ENCODE measurements at regions not wholly inside any gene's neighbourhood (a gene's known extent, or its start where the extent isn't known, plus 50 kb on each side); places are given as distances from the start of the nearest gene placed in this dataset.
A peak's percentile ranks its signal among the peaks of the same experiment; 100 is the strongest.

DNA sequence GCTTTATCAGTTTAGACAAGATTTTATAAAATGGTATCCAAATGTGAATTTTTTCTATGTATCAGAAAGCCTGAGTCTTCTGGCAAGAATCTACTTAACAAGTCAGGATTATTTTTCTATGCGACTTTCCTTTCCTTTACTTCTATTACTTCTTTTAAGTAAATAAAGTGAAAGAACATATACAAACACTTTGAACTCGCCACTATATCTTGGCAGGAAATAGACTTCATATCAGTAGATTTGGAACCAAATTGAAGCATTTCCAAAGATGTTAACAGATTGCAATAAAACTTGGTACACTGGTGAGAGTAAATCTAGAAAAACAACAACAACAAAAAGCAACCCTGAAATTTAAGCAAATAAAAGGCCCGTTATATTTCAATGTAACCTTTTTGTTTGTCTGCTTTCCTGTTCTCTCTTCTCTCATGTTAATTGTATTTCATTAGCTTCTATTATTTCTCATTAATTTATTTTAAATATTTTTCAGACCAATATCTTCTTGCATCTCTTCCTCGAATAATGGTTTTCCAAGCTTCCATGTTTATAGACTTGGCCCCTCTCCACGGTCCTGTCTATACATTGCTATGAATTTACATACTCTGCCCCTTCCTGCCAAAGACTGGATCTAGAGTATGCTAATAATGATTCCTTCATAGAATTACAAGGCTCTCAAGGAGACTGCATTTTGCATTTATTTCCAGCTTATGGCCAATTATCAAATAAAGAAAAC, 843.6 kb downstream of the ADGRL2 start:
- no peaks in the 10 kb centered on the region for H3K27me3 ChIP-seq (ENCODE audit: insufficient read depth, low read length)
- no peak overlapping the region for H3K9ac ChIP-seq (ENCODE audit: low read length)
- no peak overlapping the region for H3K4me2 ChIP-seq (ENCODE audit: low read length)
- no peaks in the 10 kb centered on the region for H3K79me1 ChIP-seq (ENCODE audit: low read length)
- H2AK5ac ChIP-seq (ENCODE audit: low read length) = no peak overlapping the region
- no peaks in the 10 kb centered on the region for H3K36me3 ChIP-seq (ENCODE audit: control insufficient read depth in 1 of 2, insufficient read depth in 2 of 2, low read length in 2 of 2)
- H3K4ac ChIP-seq (ENCODE audit: low read depth, low read length) = no peak overlapping the region
- H3K4me1 ChIP-seq (ENCODE audit: control insufficient read depth in 1 of 2, insufficient read depth in 2 of 2, low read length in 2 of 2) = no peaks in the 10 kb centered on the region
- H3K79me2 ChIP-seq (ENCODE audit: control insufficient read depth, insufficient read depth, low read length, poor library complexity) = no peaks in the 10 kb centered on the region
- H4K12ac ChIP-seq (ENCODE audit: low read depth, low read length) = no peak overlapping the region
- WGBS (ENCODE audit: extremely low coverage, insufficient coverage, insufficient read length) = no CpG with 5 or more reads among the region's 5 CpGs
- no peaks in the 10 kb centered on the region for H3K9me3 ChIP-seq (ENCODE audit: insufficient read depth, low read depth, low read length)
- H4K8ac ChIP-seq (ENCODE audit: low read depth, low read length) = no peak overlapping the region
- H4K91ac ChIP-seq (ENCODE audit: low read depth, low read length) = no peak overlapping the region
- no peak overlapping the region for H2BK5ac ChIP-seq (ENCODE audit: low read depth, low read length, poor library complexity)
- H2BK12ac ChIP-seq (ENCODE audit: low read length) = no peak overlapping the region
- no peak overlapping the region for H2AFZ ChIP-seq (ENCODE audit: insufficient read depth, low read length, poor library complexity)
- H2BK120ac ChIP-seq (ENCODE audit: insufficient read depth, low read length, poor library complexity) = no peak overlapping the region
- no peak overlapping the region for H3K27ac ChIP-seq (ENCODE audit: low read depth, low read length)
- H3K23ac ChIP-seq (ENCODE audit: low read length) = no peak overlapping the region
- H3K4me3 ChIP-seq (ENCODE audit: low read depth, low read length) = no peak overlapping the region
- H3K14ac ChIP-seq (ENCODE audit: low read length) = no peak overlapping the region
- no peak for DNase-seq
- H3K18ac ChIP-seq (ENCODE audit: low read length) = no peak overlapping the region

GRCh38 chr1:82640352-82640751, 839.6 kb downstream of the ADGRL2 start:
- no peak overlapping the region for H2AFZ ChIP-seq (ENCODE audit: insufficient read depth, low read length, poor library complexity)
- H3K9me3 ChIP-seq (ENCODE audit: insufficient read depth, low read depth, low read length) = no peaks in the 10 kb centered on the region
- H3K14ac ChIP-seq (ENCODE audit: low read length) = no peak overlapping the region
- no peak overlapping the region for H3K9ac ChIP-seq (ENCODE audit: low read length)
- no peak overlapping the region for H3K18ac ChIP-seq (ENCODE audit: low read length)
- no peaks in the 10 kb centered on the region for H3K79me1 ChIP-seq (ENCODE audit: low read length)
- H3K27me3 ChIP-seq (ENCODE audit: insufficient read depth, low read length) = no peaks in the 10 kb centered on the region
- no peak overlapping the region for H2BK120ac ChIP-seq (ENCODE audit: insufficient read depth, low read length, poor library complexity)
- no peak overlapping the region for H4K91ac ChIP-seq (ENCODE audit: low read depth, low read length)
- H4K8ac ChIP-seq (ENCODE audit: low read depth, low read length) = no peak overlapping the region
- no peak overlapping the region for H2AK5ac ChIP-seq (ENCODE audit: low read length)
- H4K12ac ChIP-seq (ENCODE audit: low read depth, low read length) = no peak overlapping the region
- H3K4me3 ChIP-seq (ENCODE audit: low read depth, low read length) = no peak overlapping the region
- WGBS (ENCODE audit: extremely low coverage, insufficient coverage, insufficient read length) = no CpG with 5 or more reads among the region's 1 CpG
- DNase-seq = no peak
- H3K79me2 ChIP-seq (ENCODE audit: control insufficient read depth, insufficient read depth, low read length, poor library complexity) = no peaks in the 10 kb centered on the region
- H3K4ac ChIP-seq (ENCODE audit: low read depth, low read length) = no peak overlapping the region
- no peak overlapping the region for H3K4me2 ChIP-seq (ENCODE audit: low read length)
- no peaks in the 10 kb centered on the region for H3K36me3 ChIP-seq (ENCODE audit: control insufficient read depth in 1 of 2, insufficient read depth in 2 of 2, low read length in 2 of 2)
- no peak overlapping the region for H3K23ac ChIP-seq (ENCODE audit: low read length)
- no peak overlapping the region for H2BK12ac ChIP-seq (ENCODE audit: low read length)
- no peak overlapping the region for H2BK5ac ChIP-seq (ENCODE audit: low read depth, low read length, poor library complexity)
- no peaks in the 10 kb centered on the region for H3K4me1 ChIP-seq (ENCODE audit: control insufficient read depth in 1 of 2, insufficient read depth in 2 of 2, low read length in 2 of 2)
- no peak overlapping the region for H3K27ac ChIP-seq (ENCODE audit: low read depth, low read length)

DNA sequence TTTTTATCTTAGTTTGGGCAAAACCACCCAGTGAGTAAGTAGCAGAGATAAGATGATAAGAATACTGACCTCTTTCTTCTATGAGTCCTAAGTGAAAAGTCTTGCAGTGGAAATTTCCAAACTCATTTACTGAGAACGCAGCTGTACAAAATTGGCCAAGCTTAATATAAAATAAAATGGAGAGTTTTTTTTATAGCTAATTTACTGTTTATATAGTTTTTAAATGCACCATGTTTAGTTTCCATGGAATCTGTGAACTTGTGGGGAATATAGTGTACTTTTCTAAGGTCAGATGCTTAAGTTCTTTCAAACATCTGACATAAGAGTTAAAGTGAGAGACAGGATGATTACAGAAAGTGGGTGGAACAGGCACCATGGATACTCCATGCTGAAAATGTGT, 833.5 kb downstream of the ADGRL2 start:
- H2AK5ac ChIP-seq (ENCODE audit: low read length) = no peak overlapping the region
- H3K79me1 ChIP-seq (ENCODE audit: low read length) = no peaks in the 10 kb centered on the region
- H3K79me2 ChIP-seq (ENCODE audit: control insufficient read depth, insufficient read depth, low read length, poor library complexity) = no peaks in the 10 kb centered on the region
- H3K4me2 ChIP-seq (ENCODE audit: low read length) = no peak overlapping the region
- H4K8ac ChIP-seq (ENCODE audit: low read depth, low read length) = no peak overlapping the region
- H3K9me3 ChIP-seq (ENCODE audit: insufficient read depth, low read depth, low read length) = no peaks in the 10 kb centered on the region
- H2AFZ ChIP-seq (ENCODE audit: insufficient read depth, low read length, poor library complexity) = no peak overlapping the region
- no peak overlapping the region for H3K9ac ChIP-seq (ENCODE audit: low read length)
- no peak overlapping the region for H2BK5ac ChIP-seq (ENCODE audit: low read depth, low read length, poor library complexity)
- H3K36me3 ChIP-seq (ENCODE audit: control insufficient read depth in 1 of 2, insufficient read depth in 2 of 2, low read length in 2 of 2) = no peaks in the 10 kb centered on the region
- H3K14ac ChIP-seq (ENCODE audit: low read length) = no peak overlapping the region
- no peak overlapping the region for H3K27ac ChIP-seq (ENCODE audit: low read depth, low read length)
- H3K18ac ChIP-seq (ENCODE audit: low read length) = no peak overlapping the region
- no peak overlapping the region for H3K4ac ChIP-seq (ENCODE audit: low read depth, low read length)
- H4K91ac ChIP-seq (ENCODE audit: low read depth, low read length) = no peak overlapping the region
- H4K12ac ChIP-seq (ENCODE audit: low read depth, low read length) = no peak overlapping the region
- no peak overlapping the region for H2BK120ac ChIP-seq (ENCODE audit: insufficient read depth, low read length, poor library complexity)
- no peak overlapping the region for H2BK12ac ChIP-seq (ENCODE audit: low read length)
- no peak overlapping the region for H3K23ac ChIP-seq (ENCODE audit: low read length)
- H3K4me1 ChIP-seq (ENCODE audit: control insufficient read depth in 1 of 2, insufficient read depth in 2 of 2, low read length in 2 of 2) = no peaks in the 10 kb centered on the region
- WGBS (ENCODE audit: extremely low coverage, insufficient coverage, insufficient read length) = no CpG with 5 or more reads among the region's 1 CpG
- DNase-seq = peak in 1 of 2 donors; percentile 2
- no peak overlapping the region for H3K4me3 ChIP-seq (ENCODE audit: low read depth, low read length)
- H3K27me3 ChIP-seq (ENCODE audit: insufficient read depth, low read length) = no peaks in the 10 kb centered on the region

DNA sequence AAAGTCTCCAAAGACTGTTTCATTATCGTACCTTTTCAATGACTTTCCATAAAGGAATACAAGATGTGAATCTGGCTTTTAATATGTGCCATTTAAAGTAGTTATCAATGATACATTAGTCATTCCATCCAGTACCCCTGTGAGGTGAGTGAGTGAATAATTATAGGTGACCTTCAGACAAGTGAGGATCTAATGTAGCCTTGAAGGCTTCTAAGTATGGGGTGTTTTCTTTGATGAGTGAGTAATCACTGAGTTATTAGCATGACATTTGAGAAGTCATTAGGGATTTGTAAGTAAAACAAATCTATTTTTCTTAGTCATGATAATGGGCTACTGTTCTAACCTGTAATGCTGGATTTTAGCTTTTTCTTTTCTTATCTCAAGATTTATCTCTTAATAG, 831.4 kb downstream of the ADGRL2 start:
- Histone ChIP-seq H4K12ac (ENCODE audit: low read depth, low read length) (no peak overlapping the region), H3K9me3 (ENCODE audit: insufficient read depth, low read depth, low read length) (no peaks in the 10 kb centered on the region), H2AK5ac (ENCODE audit: low read length) (no peak overlapping the region), H4K91ac (ENCODE audit: low read depth, low read length) (no peak overlapping the region), H3K9ac (ENCODE audit: low read length) (no peak overlapping the region), H3K27me3 (ENCODE audit: insufficient read depth, low read length) (no peaks in the 10 kb centered on the region), H3K4me3 (ENCODE audit: low read depth, low read length) (no peak overlapping the region), H3K4me1 (ENCODE audit: control insufficient read depth in 1 of 2, insufficient read depth in 2 of 2, low read length in 2 of 2) (no peaks in the 10 kb centered on the region), H3K14ac (ENCODE audit: low read length) (no peak overlapping the region), H2BK12ac (ENCODE audit: low read length) (no peak overlapping the region), H3K4ac (ENCODE audit: low read depth, low read length) (no peak overlapping the region), H2BK5ac (ENCODE audit: low read depth, low read length, poor library complexity) (no peak overlapping the region), H3K27ac (ENCODE audit: low read depth, low read length) (no peak overlapping the region), H2BK120ac (ENCODE audit: insufficient read depth, low read length, poor library complexity) (no peak overlapping the region), H4K8ac (ENCODE audit: low read depth, low read length) (no peak overlapping the region), H3K23ac (ENCODE audit: low read length) (no peak overlapping the region), H3K4me2 (ENCODE audit: low read length) (no peak overlapping the region), H2AFZ (ENCODE audit: insufficient read depth, low read length, poor library complexity) (no peak overlapping the region), H3K79me1 (ENCODE audit: low read length) (no peaks in the 10 kb centered on the region), H3K36me3 (ENCODE audit: control insufficient read depth in 1 of 2, insufficient read depth in 2 of 2, low read length in 2 of 2) (no peaks in the 10 kb centered on the region), H3K18ac (ENCODE audit: low read length) (no peak overlapping the region), H3K79me2 (ENCODE audit: control insufficient read depth, insufficient read depth, low read length, poor library complexity) (no peaks in the 10 kb centered on the region)
- no CpG with 5 or more reads among the region's 1 CpG for WGBS (ENCODE audit: extremely low coverage, insufficient coverage, insufficient read length)
- no peak for DNase-seq
